ENCODE measurements at regions not wholly inside any gene's neighbourhood (a gene's known extent, or its start where the extent isn't known, plus 50 kb on each side); places are given as distances from the start of the nearest gene placed in this dataset.

DNA sequence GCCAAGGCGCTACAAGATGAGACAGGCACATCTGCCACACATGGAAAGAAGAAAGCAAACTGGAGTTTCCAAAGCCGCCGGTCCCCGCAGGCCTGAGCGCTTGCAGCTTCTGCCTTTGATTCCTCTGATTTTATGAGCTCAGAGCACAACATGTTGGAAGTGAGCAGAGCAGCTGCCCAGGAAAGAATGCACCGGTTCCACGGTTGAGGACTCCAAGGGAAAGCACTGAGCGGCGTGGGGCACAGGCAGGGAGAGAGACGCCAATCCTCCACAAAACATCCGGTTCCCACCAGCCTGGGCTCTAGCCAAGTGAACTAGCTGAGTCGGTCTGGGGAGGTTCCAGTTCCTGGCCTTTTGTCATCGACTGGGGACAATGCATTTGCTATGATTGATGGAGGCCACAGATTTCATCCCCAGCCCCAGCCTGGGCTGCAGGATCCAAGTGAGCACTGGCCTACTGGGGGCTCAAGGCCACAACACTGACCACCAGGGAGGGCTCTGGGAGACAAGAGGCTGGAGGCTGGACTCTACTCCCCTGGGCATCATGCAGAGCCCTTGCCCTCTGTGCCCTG, 253.1 kb upstream of the IRF2BP2 start:
- TF ChIP-seq CTCF (IDR thresholded peaks at IDR 0.05) (no peak), EZH2 (IDR thresholded peaks at IDR 0.05) (no peak)

All from neural progenitor cell (in vitro differentiated cells).